ENCODE measurements at regions not wholly inside any gene's neighbourhood (a gene's known extent, or its start where the extent isn't known, plus 50 kb on each side); places are given as distances from the start of the nearest gene placed in this dataset.

- Histone ChIP-seq H4K20me1 (replicated peaks; ENCODE audit: control insufficient read depth, extremely low read depth, insufficient read depth, low read length) (no peaks in the 10 kb centered on the region), H3K36me3 (ENCODE audit: control insufficient read depth in 2 of 2, extremely low read depth in 1 of 2, insufficient read depth in 2 of 2, low read length in 2 of 2) (no peaks in the 10 kb centered on the region), H3K9me3 (replicated peaks; ENCODE audit: control insufficient read depth, insufficient read depth, low read length) (no peaks in the 10 kb centered on the region), H3K4me3 (replicated peaks in 1 of 3; ENCODE audit: insufficient read depth in 1 of 3, low read depth in 1 of 3, low read length in 3 of 3) (no peak overlapping the region), H3K9me1 (replicated peaks; ENCODE audit: control insufficient read depth, extremely low read depth, insufficient read depth, low read length) (no peaks in the 10 kb centered on the region), H3K79me2 (ENCODE audit: control insufficient read depth, insufficient read depth, low read length) (no peaks in the 10 kb centered on the region), H3K9ac (replicated peaks; ENCODE audit: extremely low read depth, insufficient read depth, low read length) (no peak overlapping the region), H3K4me1 (ENCODE audit: control insufficient read depth, extremely low read depth, insufficient read depth, low read length) (no peaks in the 10 kb centered on the region), H3K4me2 (ENCODE audit: insufficient read depth, low read length) (no peak overlapping the region), H3K27me3 (ENCODE audit: control insufficient read depth in 2 of 2, insufficient read depth in 2 of 2, low read length in 2 of 2) (no peaks in the 10 kb centered on the region), H3K27ac (ENCODE audit: insufficient read depth, low read depth, low read length) (no peak overlapping the region), H2AFZ (ENCODE audit: low read depth, low read length) (no peak overlapping the region)
- intact Hi-C loops (cut with micrococcal nuclease) (no loop called here), dilution Hi-C loops (cut with MboI; ENCODE audit: extremely low pct_ligation_motif_present, low sequenced_read_pairs) (no loop called here)
- ChIA-PET POLR2A (no interaction called here), CTCF (no interaction called here)
- BruUV-seq (replicated peaks) = no TSS peak
- FAIRE-seq (no peak), DNase-seq (ENCODE audit: low read depth, low spot score) (no peak)
- TF ChIP-seq POLR2AphosphoS5 (IDR thresholded peaks at IDR 0.05; ENCODE audit: insufficient read depth, low read depth, low read length) (no peak), POLR2A (IDR thresholded peaks at IDR 0.05; ENCODE audit: low read depth, low read length) (no peak)
Measured at GRCh38 chr10:117718986-117719920, 176.7 kb downstream of the EMX2 start.

- no peaks in the 10 kb centered on the region for H3K9me1 ChIP-seq (replicated peaks; ENCODE audit: control insufficient read depth, extremely low read depth, insufficient read depth, low read length)
- no peaks in the 10 kb centered on the region for H3K27me3 ChIP-seq (ENCODE audit: control insufficient read depth in 2 of 2, insufficient read depth in 2 of 2, low read length in 2 of 2)
- no peak overlapping the region for H2AFZ ChIP-seq (ENCODE audit: low read depth, low read length)
- no peaks in the 10 kb centered on the region for H3K36me3 ChIP-seq (ENCODE audit: control insufficient read depth in 2 of 2, extremely low read depth in 1 of 2, insufficient read depth in 2 of 2, low read length in 2 of 2)
- no peak for TF ChIP-seq CTCF (IDR thresholded peaks at IDR 0.05; ENCODE audit: extremely low read depth in 1 of 2, insufficient read depth in 1 of 2, low read depth in 1 of 2, low read length in 2 of 2)
- TF ChIP-seq JUN (IDR thresholded peaks at IDR 0.05; ENCODE audit: borderline replicate concordance, insufficient read depth, insufficient read length, low read depth) = no peak
- no peak for TF ChIP-seq GATA2 (IDR thresholded peaks at IDR 0.05; ENCODE audit: insufficient read depth, insufficient read length, low read depth, low read length)
- TF ChIP-seq EZH2 (IDR thresholded peaks at IDR 0.05; ENCODE audit: borderline replicate concordance, low read depth, low read length, severe bottlenecking) = no peak
- TF ChIP-seq POLR2AphosphoS5 (IDR thresholded peaks at IDR 0.05; ENCODE audit: insufficient read depth, low read depth, low read length) = no peak
- no peak for TF ChIP-seq POLR2A (IDR thresholded peaks at IDR 0.05; ENCODE audit: low read depth, low read length)
- no peak for TF ChIP-seq MYC (IDR thresholded peaks at IDR 0.05; ENCODE audit: low read depth, low read length)
- no peak for TF ChIP-seq MAX (IDR thresholded peaks at IDR 0.05; ENCODE audit: insufficient read depth, insufficient read length)
- TF ChIP-seq FOS (IDR thresholded peaks at IDR 0.05; ENCODE audit: borderline replicate concordance, insufficient read depth, low read length) = no peak
- no peaks in the 10 kb centered on the region for H3K4me1 ChIP-seq (ENCODE audit: control insufficient read depth, extremely low read depth, insufficient read depth, low read length)
- dilution Hi-C loops (cut with MboI; ENCODE audit: extremely low pct_ligation_motif_present, low sequenced_read_pairs) (no loop called here), intact Hi-C loops (cut with micrococcal nuclease) (no loop called here)
- H3K4me2 ChIP-seq (ENCODE audit: insufficient read depth, low read length) = no peak overlapping the region
- POLR2A ChIA-PET = no interaction called here
- H3K9me3 ChIP-seq (replicated peaks; ENCODE audit: control insufficient read depth, insufficient read depth, low read length) = no peaks in the 10 kb centered on the region
- FAIRE-seq = no peak
- no peak overlapping the region for H3K27ac ChIP-seq (ENCODE audit: insufficient read depth, low read depth, low read length)
- no TSS peak for BruUV-seq (replicated peaks)
- H3K9ac ChIP-seq (replicated peaks; ENCODE audit: extremely low read depth, insufficient read depth, low read length) = no peak overlapping the region
- H4K20me1 ChIP-seq (replicated peaks; ENCODE audit: control insufficient read depth, extremely low read depth, insufficient read depth, low read length) = no peaks in the 10 kb centered on the region
- H3K79me2 ChIP-seq (ENCODE audit: control insufficient read depth, insufficient read depth, low read length) = no peaks in the 10 kb centered on the region
- no peak overlapping the region for H3K4me3 ChIP-seq (replicated peaks in 1 of 3; ENCODE audit: insufficient read depth in 1 of 3, low read depth in 1 of 3, low read length in 3 of 3)
- CTCF ChIA-PET = interaction anchor here (1.2 kb wide), 1 partner anchor 14 kb away, joined by 4 read pairs; no protein-coding TSS in a partner anchor
- DNase-seq (ENCODE audit: low read depth, low spot score) = no peak
Measured at GRCh38 chr10:117720931-117721835, 178.6 kb downstream of the EMX2 start.

All from endothelial cell of umbilical vein (primary cell).